MCF 10A (cell line): ENCODE measurements at regions not wholly inside any gene's neighbourhood (a gene's known extent, or its start where the extent isn't known, plus 50 kb on each side); places are given as distances from the start of the nearest gene placed in this dataset.
"Not testable (repeated sequence)": the region's sequence is repeated elsewhere in the genome, so short reads cannot be mapped to it uniquely, and the experiment has no call there.

ENCODE experiments used
- BruUV-seq: library from RNA; stranded (reverse); fragments of 400-500 nt; replicated peaks from 2 replicates; lab custom pipeline; 2021; lab: Mats Ljungman, UMichigan
- CTCF ChIA-PET: fragments of 300-600 bp; sonication (Branson Sonifier 250); formaldehyde crosslinking; extraction: SDS; loops from one replicate; lab custom pipeline; 2021; ENCODE audit warnings: antibody characterized with exemption, inconsistent platforms; lab: Yijun Ruan, JAX
- POLR2A ChIA-PET: fragments of 300-600, 350-650 bp; sonication (Branson Sonifier 250); formaldehyde crosslinking; extraction: SDS; loops from one replicate; lab custom pipeline; 2020; ENCODE audit warnings: antibody characterized with exemption, inconsistent platforms; lab: Yijun Ruan, JAX
- DNase-seq: peaks from one replicate; pipeline ENCODE4 v3.0.0-alpha.2; 2018; ENCODE audit not compliant: unreplicated experiment
- H3K27ac Mint-ChIP-seq: one replicate; pipeline ENCODE4 v1.8.0; 2022; ENCODE audit warnings: mild to moderate bottlenecking, low read depth, mixed read lengths; ENCODE audit not compliant: unreplicated experiment
- H3K27me3 Mint-ChIP-seq: one replicate; pipeline ENCODE4 v1.8.0; 2022; ENCODE audit warnings: mixed read lengths; ENCODE audit not compliant: insufficient read depth, unreplicated experiment
- H3K36me3 Mint-ChIP-seq: one replicate; pipeline ENCODE4 v1.8.0; 2022; ENCODE audit warnings: mild to moderate bottlenecking, moderate library complexity, mixed read lengths; ENCODE audit not compliant: insufficient read depth, unreplicated experiment
- H3K4me1 Mint-ChIP-seq: one replicate; pipeline ENCODE4 v1.8.0; 2022; ENCODE audit warnings: mixed read lengths; ENCODE audit not compliant: insufficient read depth, unreplicated experiment
- H3K4me3 Mint-ChIP-seq: one replicate; pipeline ENCODE4 v1.8.0; 2022; ENCODE audit warnings: mild to moderate bottlenecking, moderate library complexity, mixed read lengths; ENCODE audit not compliant: unreplicated experiment
- H3K9me3 Mint-ChIP-seq: one replicate; pipeline ENCODE4 v1.8.0; 2022; ENCODE audit warnings: mixed read lengths; ENCODE audit not compliant: unreplicated experiment
- CTCF ChIP-seq: fragments of 200-600 bp; IDR thresholded peaks from one replicate; pipeline ENCODE4 v1.8.0; 2022; ENCODE audit warnings: antibody characterized with exemption, mild to moderate bottlenecking; ENCODE audit not compliant: unreplicated experiment
- intact Hi-C: fragments of 100-400 bp; cut with micrococcal nuclease; formaldehyde crosslinking; loops from 2 replicates; pipeline ENCODE4 v1.14.1; 2022

GRCh38 chr2:191500566-191500883, 177.4 kb upstream of the NABP1 start:
- Mint-ChIP-seq H3K4me1 (no peaks in the 10 kb centered on the region), H3K9me3 (no peaks in the 10 kb centered on the region), H3K4me3 (no peak overlapping the region), H3K27me3 (no peaks in the 10 kb centered on the region), H3K36me3 (no peaks in the 10 kb centered on the region), H3K27ac (no peak overlapping the region)
- DNase-seq = no peak
- BruUV-seq = no TSS peak
- ChIA-PET POLR2A (interaction anchor here (1.6 to 1.9 kb wide), 3 partner anchors 13 to 335 kb away, joined by 5 to 14 read pairs (median 9); no protein-coding TSS in a partner anchor), CTCF (interaction anchor here (0.6 to 9.3 kb wide), 32 partner anchors 10 to 460 kb away, joined by 3 to 222 read pairs (median 7); partner anchors contain the start of gene MYO1B)
- intact Hi-C loops = loop anchor here (10.0 kb wide), 1 partner anchor 76 kb away; no protein-coding TSS in a partner anchor
- TF ChIP-seq CTCF = no peak

- no peaks in the 10 kb centered on the region for H3K9me3 Mint-ChIP-seq
- H3K36me3 Mint-ChIP-seq = no peaks in the 10 kb centered on the region
- H3K27me3 Mint-ChIP-seq = no peaks in the 10 kb centered on the region
- TF ChIP-seq CTCF = no peak
- no peaks in the 10 kb centered on the region for H3K4me1 Mint-ChIP-seq
- ChIA-PET CTCF (interaction anchor here (0.6 to 9.3 kb wide), 65 partner anchors 9 to 1480 kb away, joined by 3 to 222 read pairs (median 5); partner anchors contain the start of genes CAVIN2 and MYO1B), POLR2A (interaction anchor here (0.5 to 1.9 kb wide), 8 partner anchors 14 to 1054 kb away, joined by 3 to 14 read pairs (median 4); no protein-coding TSS in a partner anchor)
- H3K4me3 Mint-ChIP-seq = no peak overlapping the region
- DNase-seq = no peak
- H3K27ac Mint-ChIP-seq = no peak overlapping the region
- intact Hi-C loops = loop anchor here (1.0 to 10.0 kb wide), 5 partner anchors 76 to 449 kb away; partner anchors contain the start of gene MYO1B
- BruUV-seq = no TSS peak
Observed at GRCh38 chr2:191500884-191501560, 176.9 kb upstream of the NABP1 start.

DNA sequence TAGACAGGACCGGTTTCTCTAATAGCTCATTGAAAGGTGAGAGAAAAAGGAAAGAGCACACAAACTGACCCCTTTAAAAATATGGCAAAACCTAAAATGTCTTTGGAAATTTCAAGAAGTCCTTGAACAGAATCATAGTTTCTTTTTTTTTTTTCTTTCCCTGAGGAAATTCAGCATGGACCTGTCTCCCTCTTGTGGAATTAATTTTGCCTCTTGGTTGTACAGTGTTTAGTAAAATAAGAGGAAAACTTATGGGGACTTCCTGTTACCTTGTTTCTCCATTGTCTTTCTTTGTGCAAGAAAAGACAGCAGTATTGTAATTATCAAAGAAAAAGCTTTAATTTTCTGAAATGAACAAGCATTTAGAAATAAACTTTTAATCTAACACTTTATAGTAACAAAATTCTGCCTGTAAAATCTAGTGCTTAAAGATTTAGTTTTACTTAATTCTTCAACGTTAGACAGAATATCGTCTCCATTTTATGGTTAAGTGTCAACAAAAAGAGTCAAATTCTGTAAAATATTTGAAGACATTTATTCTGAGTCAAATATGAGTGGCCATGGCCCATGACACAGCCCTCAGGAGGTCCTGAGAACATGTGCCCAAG, 176.3 kb upstream of the NABP1 start:
- intact Hi-C loops = loop anchor here (1.0 to 10.0 kb wide), 5 partner anchors 77 to 449 kb away; partner anchors contain the start of gene MYO1B
- CTCF ChIA-PET = interaction anchor here (0.6 to 9.3 kb wide), 66 partner anchors 9 to 1480 kb away, joined by 3 to 222 read pairs (median 5); partner anchors contain the start of genes CAVIN2 and MYO1B
- Mint-ChIP-seq H3K36me3 (no peaks in the 10 kb centered on the region), H3K4me1 (no peaks in the 10 kb centered on the region), H3K9me3 (no peaks in the 10 kb centered on the region), H3K4me3 (no peak overlapping the region), H3K27me3 (no peaks in the 10 kb centered on the region), H3K27ac (no peak overlapping the region)
- peak; percentile 58 for TF ChIP-seq CTCF
- peak; percentile 51 for DNase-seq
- POLR2A ChIA-PET = interaction anchor here (0.5 to 1.9 kb wide), 8 partner anchors 14 to 1053 kb away, joined by 3 to 14 read pairs (median 4); no protein-coding TSS in a partner anchor
- BruUV-seq = no TSS peak

- BruUV-seq = no TSS peak
- ChIA-PET CTCF (interaction anchor here (0.7 to 1.8 kb wide), 7 partner anchors 15 to 351 kb away, joined by 3 to 8 read pairs (median 4); no protein-coding TSS in a partner anchor), POLR2A (no interaction called here)
- no peaks in the 10 kb centered on the region for H3K4me1 Mint-ChIP-seq
- H3K4me3 Mint-ChIP-seq = no peak overlapping the region
- no peak for TF ChIP-seq CTCF
- intact Hi-C loops = loop anchor here (10.0 kb wide), 1 partner anchor 82 kb away; no protein-coding TSS in a partner anchor
- no peak overlapping the region for H3K27ac Mint-ChIP-seq
- DNase-seq = no peak
- no peaks in the 10 kb centered on the region for H3K36me3 Mint-ChIP-seq
- H3K27me3 Mint-ChIP-seq = no peaks in the 10 kb centered on the region
- no peaks in the 10 kb centered on the region for H3K9me3 Mint-ChIP-seq
Observed at GRCh38 chr2:191506515-191506914, 171.4 kb upstream of the NABP1 start.

GRCh38 chr2:191507252-191507853, 170.6 kb upstream of the NABP1 start:
- POLR2A ChIA-PET, H3K27me3 Mint-ChIP-seq, DNase-seq, H3K4me3 Mint-ChIP-seq, H3K36me3 Mint-ChIP-seq, H3K9me3 Mint-ChIP-seq, H3K4me1 Mint-ChIP-seq, H3K27ac Mint-ChIP-seq, BruUV-seq: not testable (repeated sequence)
- intact Hi-C loops = loop anchor here (10.0 kb wide), 1 partner anchor 83 kb away; no protein-coding TSS in a partner anchor
- CTCF ChIA-PET = interaction anchor here (1.6 kb wide), 2 partner anchors 18 to 455 kb away, joined by 4 to 9 read pairs; no protein-coding TSS in a partner anchor
